BLaER1 treated with 17β-estradiol and CSF1 and Interleukin-3, amounts not matched to agents 10 nM and 100 nM (cell line): ENCODE measurements at regions not wholly inside any gene's neighbourhood (a gene's known extent, or its start where the extent isn't known, plus 50 kb on each side); places are given as distances from the start of the nearest gene placed in this dataset.
"Not testable (repeated sequence)": the region's sequence is repeated elsewhere in the genome, so short reads cannot be mapped to it uniquely, and the experiment has no call there.

Source experiments
- H3K27ac ChIP-seq, 11 experiments: shearing (Covaris generic); formaldehyde crosslinking; 2 replicates each; pipeline ENCODE4 v1.8.1; 2022
- H3K27me3 ChIP-seq, 11 experiments: shearing (Covaris generic); formaldehyde crosslinking; 2 replicates each; pipeline ENCODE4 v1.8.1; 2022
- H3K36me3 ChIP-seq, 11 experiments: shearing (Covaris generic); formaldehyde crosslinking; 2 replicates each; pipeline ENCODE4 v1.8.1; 2022
- H3K4me1 ChIP-seq, 10 experiments: shearing (Covaris generic); formaldehyde crosslinking; 2 replicates each; pipeline ENCODE4 v1.8.1; 2022
- H3K4me2 ChIP-seq, 11 experiments: shearing (Covaris generic); formaldehyde crosslinking; 2 replicates each; pipeline ENCODE4 v1.8.1; 2022
- H3K4me3 ChIP-seq, 10 experiments: shearing (Covaris generic); formaldehyde crosslinking; 2 replicates each; pipeline ENCODE4 v1.8.1; 2022
- H3K9ac ChIP-seq, 11 experiments: shearing (Covaris generic); formaldehyde crosslinking; 2 replicates each; pipeline ENCODE4 v1.8.1; 2022
- H3K9me3 ChIP-seq, 11 experiments: shearing (Covaris generic); formaldehyde crosslinking; replicated peaks in 1 of 11; 2 replicates each; pipeline ENCODE4 v1.8.1; 2022
- H4K20me1 ChIP-seq, 11 experiments: shearing (Covaris generic); formaldehyde crosslinking; 2 replicates each; pipeline ENCODE4 v1.8.1; 2022
- Cebpa-rat ChIP-seq, 11 experiments: shearing (Covaris generic); IDR thresholded peaks; 2 replicates each; pipeline ENCODE4 v1.8.1; 2022

DNA sequence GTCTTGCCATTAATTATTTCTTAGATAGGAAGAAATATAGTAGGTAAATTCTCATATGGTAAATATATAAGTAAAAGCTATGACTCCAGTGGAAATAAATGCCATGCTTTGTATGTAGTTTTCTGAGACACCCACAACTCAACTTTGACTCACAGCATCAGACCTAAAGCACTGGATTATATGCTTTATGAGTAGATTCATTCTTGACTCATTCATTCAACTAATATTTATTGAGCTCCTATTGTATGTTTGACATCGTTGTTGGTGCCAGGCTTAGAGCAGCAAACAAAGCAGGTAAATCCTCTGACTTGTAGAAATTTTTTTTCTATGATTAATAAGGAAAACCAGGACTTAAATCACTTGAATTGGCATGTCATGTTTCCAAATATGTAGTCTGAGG lies 211.4 kb downstream of the PTPRC start:
- H3K9ac ChIP-seq: no peak overlapping the region

DNA sequence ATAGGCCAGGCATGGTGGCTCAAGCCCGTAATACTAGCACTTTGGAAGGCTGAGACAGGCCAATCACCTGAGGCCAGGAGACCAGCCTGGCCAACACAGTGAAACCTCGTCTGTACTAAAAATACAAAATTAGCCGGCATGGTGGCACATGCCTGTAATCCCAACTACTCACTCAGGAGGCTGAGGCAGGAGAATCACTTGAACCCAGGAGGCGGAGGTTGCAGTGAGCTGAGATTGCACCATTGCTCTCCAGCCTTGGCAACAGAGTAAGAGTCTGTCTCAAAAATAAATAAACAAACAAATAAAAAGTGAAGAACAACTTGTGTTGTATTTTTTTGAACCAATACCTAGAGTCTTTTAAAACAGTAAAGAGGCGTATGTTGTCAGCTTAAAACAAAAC lies 212.1 kb downstream of the PTPRC start:
- H3K27ac ChIP-seq, H3K9ac ChIP-seq, H3K4me2 ChIP-seq: not testable (repeated sequence)

More for the DNA sequence above, 211.4 kb downstream of the PTPRC start:
- H3K4me1 ChIP-seq: no peaks in the 10 kb centered on the region
- H3K9me3 ChIP-seq: no peaks in the 10 kb centered on the region
- no peaks in the 10 kb centered on the region for H4K20me1 ChIP-seq
- H3K4me3 ChIP-seq: no peak overlapping the region
- no peaks in the 10 kb centered on the region for H3K27me3 ChIP-seq
- no peak overlapping the region for H3K27ac ChIP-seq
- TF ChIP-seq Cebpa-rat (IDR thresholded peaks at IDR 0.05): no peak
- H3K4me2 ChIP-seq: no peak overlapping the region
- H3K36me3 ChIP-seq: peaks cover 47 to 96% (median 78%) of the 10 kb centered on the region in 11 experiments

GRCh38 chr1:198856601-198857000 lies 217.8 kb downstream of the PTPRC start:
- Histone ChIP-seq H4K20me1 (no peaks in the 10 kb centered on the region), H3K27me3 (no peaks in the 10 kb centered on the region), H3K9me3 (peaks cover 0 to 6% (median 0%) of the 10 kb centered on the region in 11 experiments; a peak in 2 of 22 replicates), H3K4me1 (0 out of 20 replicates have a peak, but pooled peaks cover 0 to 4% (median 0%) of the 10 kb centered on the region in 10 experiments), H3K9ac (no peak overlapping the region), H3K4me2 (no peak overlapping the region), H3K4me3 (no peak overlapping the region), H3K36me3 (peaks cover 27 to 90% (median 68%) of the 10 kb centered on the region in 11 experiments), H3K27ac (no peak overlapping the region)
- TF ChIP-seq Cebpa-rat (IDR thresholded peaks at IDR 0.05): no peak

More for the DNA sequence above, 212.1 kb downstream of the PTPRC start:
- not testable (repeated sequence) for H3K27me3 ChIP-seq, H3K4me3 ChIP-seq, H4K20me1 ChIP-seq, H3K9me3 ChIP-seq, H3K4me1 ChIP-seq
- H3K36me3 ChIP-seq: peaks cover 40 to 96% (median 76%) of the 10 kb centered on the region in 11 experiments

- Histone ChIP-seq H3K27ac (no peak overlapping the region), H3K36me3 (peaks cover 27 to 95% (median 68%) of the 10 kb centered on the region in 11 experiments), H3K4me2 (no peak overlapping the region), H3K9me3 (peaks cover 0 to 6% (median 0%) of the 10 kb centered on the region in 11 experiments; a peak in 2 of 22 replicates), H4K20me1 (0 out of 22 replicates have a peak, but pooled peaks cover 0 to 3% (median 0%) of the 10 kb centered on the region in 11 experiments), H3K4me1 (peaks cover 0 to 4% (median 0%) of the 10 kb centered on the region in 10 experiments; a peak in 1 of 20 replicates), H3K9ac (no peak overlapping the region), H3K4me3 (no peak overlapping the region), H3K27me3 (no peaks in the 10 kb centered on the region)
- TF ChIP-seq Cebpa-rat (IDR thresholded peaks at IDR 0.05): no peak
Observed at GRCh38 chr1:198858033-198858432, 219.2 kb downstream of the PTPRC start.

DNA sequence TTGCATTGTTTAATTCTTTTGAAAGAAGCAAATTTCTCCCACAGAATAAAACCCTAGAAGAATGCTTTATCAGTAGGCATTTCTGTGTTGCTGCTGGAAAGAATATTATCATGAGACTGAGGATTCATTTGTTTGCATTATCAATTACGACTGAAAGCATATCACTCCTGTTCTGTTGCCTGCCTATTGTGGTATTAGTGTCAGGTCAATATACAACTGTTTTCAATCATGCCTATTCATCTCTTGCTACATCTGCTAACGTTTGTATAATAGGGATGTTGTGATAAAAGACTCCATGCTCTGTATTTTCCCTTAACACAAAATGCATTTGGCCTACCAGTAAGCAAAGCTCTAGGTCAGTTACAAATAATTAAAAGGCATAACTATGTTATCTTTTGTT lies 221.5 kb downstream of the PTPRC start:
- H3K27ac ChIP-seq: no peak overlapping the region
- peaks cover 0 to 6% (median 0%) of the 10 kb centered on the region in 11 experiments; a peak in 2 of 22 replicates for H3K9me3 ChIP-seq
- H3K4me3 ChIP-seq: no peak overlapping the region
- H3K9ac ChIP-seq: no peak overlapping the region
- TF ChIP-seq Cebpa-rat (IDR thresholded peaks at IDR 0.05): no peak
- H3K4me1 ChIP-seq: peaks cover 0 to 4% (median 0%) of the 10 kb centered on the region in 10 experiments; a peak in 1 of 20 replicates
- H3K4me2 ChIP-seq: no peak overlapping the region
- H3K36me3 ChIP-seq: peaks cover 22 to 84% (median 60%) of the 10 kb centered on the region in 11 experiments
- H3K27me3 ChIP-seq: no peaks in the 10 kb centered on the region
- H4K20me1 ChIP-seq: 0 out of 22 replicates have a peak, but pooled peaks cover 0 to 4% (median 0%) of the 10 kb centered on the region in 11 experiments

- H4K20me1 ChIP-seq: 0 out of 22 replicates have a peak, but pooled peaks cover 0 to 4% (median 0%) of the 10 kb centered on the region in 11 experiments
- H3K9me3 ChIP-seq: peaks cover 0 to 6% (median 0%) of the 10 kb centered on the region in 11 experiments; a peak in 2 of 22 replicates
- H3K4me1 ChIP-seq: peaks cover 0 to 4% (median 0%) of the 10 kb centered on the region in 10 experiments; a peak in 1 of 20 replicates
- H3K27ac ChIP-seq: no peak overlapping the region
- no peak overlapping the region for H3K4me2 ChIP-seq
- no peak overlapping the region for H3K9ac ChIP-seq
- peaks cover 19 to 77% (median 57%) of the 10 kb centered on the region in 11 experiments for H3K36me3 ChIP-seq
- no peaks in the 10 kb centered on the region for H3K27me3 ChIP-seq
- no peak overlapping the region for H3K4me3 ChIP-seq
- no peak for TF ChIP-seq Cebpa-rat (IDR thresholded peaks at IDR 0.05)
Observed at GRCh38 chr1:198861636-198862035, 222.8 kb downstream of the PTPRC start.

- H4K20me1 ChIP-seq: peaks cover 0 to 4% (median 0%) of the 10 kb centered on the region in 11 experiments; a peak in 1 of 22 replicates
- H3K27ac ChIP-seq: no peak overlapping the region
- no peaks in the 10 kb centered on the region for H3K27me3 ChIP-seq
- H3K9ac ChIP-seq: no peak overlapping the region
- no peak overlapping the region for H3K4me3 ChIP-seq
- H3K36me3 ChIP-seq: peaks cover 0 to 63% (median 43%) of the 10 kb centered on the region in 11 experiments; a peak in 15 of 22 replicates
- no peak overlapping the region for H3K4me2 ChIP-seq
- TF ChIP-seq Cebpa-rat (IDR thresholded peaks at IDR 0.05): no peak
- H3K9me3 ChIP-seq: no peaks in the 10 kb centered on the region
- peaks cover 0 to 4% (median 0%) of the 10 kb centered on the region in 10 experiments; a peak in 2 of 20 replicates for H3K4me1 ChIP-seq
Observed at GRCh38 chr1:198864695-198865094, 225.9 kb downstream of the PTPRC start.

GRCh38 chr1:198865319-198865718 lies 226.5 kb downstream of the PTPRC start:
- no peaks in the 10 kb centered on the region for H3K9me3 ChIP-seq
- H3K36me3 ChIP-seq: peaks cover 0 to 61% (median 37%) of the 10 kb centered on the region in 11 experiments; a peak in 15 of 22 replicates
- no peak overlapping the region for H3K9ac ChIP-seq
- TF ChIP-seq Cebpa-rat (IDR thresholded peaks at IDR 0.05): no peak
- no peak overlapping the region for H3K27ac ChIP-seq
- H3K4me3 ChIP-seq: no peak overlapping the region
- H3K4me2 ChIP-seq: no peak overlapping the region
- H3K27me3 ChIP-seq: no peaks in the 10 kb centered on the region
- peaks cover 0 to 4% (median 0%) of the 10 kb centered on the region in 10 experiments; a peak in 2 of 20 replicates for H3K4me1 ChIP-seq
- peaks cover 0 to 4% (median 0%) of the 10 kb centered on the region in 11 experiments; a peak in 1 of 22 replicates for H4K20me1 ChIP-seq

- Histone ChIP-seq H3K4me2 (no peak overlapping the region), H3K9ac (no peak overlapping the region), H4K20me1 (peaks cover 0 to 9% (median 0%) of the 10 kb centered on the region in 11 experiments; a peak in 1 of 22 replicates), H3K9me3 (peaks cover 0 to 12% (median 5%) of the 10 kb centered on the region in 11 experiments; a peak in 11 of 22 replicates), H3K36me3 (peaks cover 6 to 61% (median 37%) of the 10 kb centered on the region in 11 experiments; a peak in 19 of 22 replicates), H3K27ac (no peak overlapping the region), H3K4me1 (peaks cover 0 to 2% (median 0%) of the 10 kb centered on the region in 10 experiments; a peak in 2 of 20 replicates), H3K27me3 (no peaks in the 10 kb centered on the region), H3K4me3 (no peak overlapping the region)
- TF ChIP-seq Cebpa-rat (IDR thresholded peaks at IDR 0.05): no peak
Observed at GRCh38 chr1:198867182-198867581, 228.3 kb downstream of the PTPRC start.
